GM18867 (cell line): ENCODE measurements at regions not wholly inside any gene's neighbourhood (a gene's known extent, or its start where the extent isn't known, plus 50 kb on each side); places are given as distances from the start of the nearest gene placed in this dataset.
"Not testable (repeated sequence)": the region's sequence is repeated elsewhere in the genome, so short reads cannot be mapped to it uniquely, and the experiment has no call there.

Experiments
- ATAC-seq: cut with Tn5 transposase; IDR thresholded peaks from one replicate; pipeline ENCODE4 v1.9.1; 2021; ENCODE audit warnings: mild to moderate bottlenecking, moderate library complexity; ENCODE audit not compliant: unreplicated experiment

DNA sequence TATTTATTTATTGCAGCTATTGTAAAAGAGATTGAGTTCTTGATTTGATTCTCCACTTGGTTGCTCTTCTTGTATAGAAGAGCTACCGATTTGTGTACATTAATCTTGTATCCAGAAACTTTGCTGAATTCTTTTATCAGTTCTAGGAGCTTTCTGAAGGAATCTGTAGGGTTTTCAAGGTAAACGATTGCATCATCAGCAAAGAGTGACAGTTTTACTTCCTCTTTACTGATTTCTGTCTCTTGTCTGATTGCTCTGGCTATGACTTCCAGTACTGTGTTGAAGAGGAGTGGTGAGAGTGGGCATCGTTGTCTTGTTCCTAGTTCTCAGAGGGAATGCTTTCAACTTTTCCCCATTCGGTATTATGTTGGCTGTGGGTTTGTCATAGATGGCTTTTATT, 103.1 kb downstream of the CAPZA3 start:
- not testable (repeated sequence) for ATAC-seq

DNA sequence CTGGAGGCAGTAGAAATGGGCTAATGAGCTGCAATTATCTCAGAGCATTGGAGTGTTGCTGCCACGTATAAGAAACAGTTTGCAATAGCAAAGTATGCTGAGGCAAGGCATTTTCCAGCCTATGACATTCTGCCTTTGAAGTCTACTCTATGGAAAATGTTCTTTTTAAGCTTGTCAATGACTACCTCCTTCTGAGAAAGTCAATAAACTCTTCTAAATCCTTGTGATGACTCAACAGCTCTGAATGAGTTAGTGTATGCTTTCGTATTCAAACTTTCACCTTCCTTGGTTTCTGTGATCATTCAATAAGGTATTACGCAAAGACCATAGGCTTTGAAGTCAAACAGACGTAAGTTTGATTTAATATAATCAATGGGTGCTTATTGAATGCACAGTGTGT, 111.2 kb downstream of the CAPZA3 start:
- ATAC-seq, result no peak

DNA sequence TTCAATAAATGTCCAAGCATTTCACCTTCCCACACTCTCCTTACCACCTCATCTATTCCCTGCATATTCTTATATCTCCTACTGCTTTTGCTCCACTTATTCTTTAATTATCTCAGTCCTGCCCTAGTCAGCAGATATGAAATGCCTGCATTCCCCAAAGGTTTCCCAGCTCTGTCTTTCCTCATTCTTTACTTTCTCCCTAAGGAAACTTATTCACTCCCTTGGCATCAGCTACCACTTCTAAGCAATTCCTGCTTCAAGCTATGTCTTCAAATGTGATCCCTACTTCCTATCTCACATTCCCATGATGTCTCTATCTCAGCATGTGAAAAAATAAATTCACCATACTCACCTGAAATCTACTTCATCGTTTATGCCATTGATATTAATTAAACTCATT, 111.8 kb downstream of the CAPZA3 start:
- no peak for ATAC-seq

DNA sequence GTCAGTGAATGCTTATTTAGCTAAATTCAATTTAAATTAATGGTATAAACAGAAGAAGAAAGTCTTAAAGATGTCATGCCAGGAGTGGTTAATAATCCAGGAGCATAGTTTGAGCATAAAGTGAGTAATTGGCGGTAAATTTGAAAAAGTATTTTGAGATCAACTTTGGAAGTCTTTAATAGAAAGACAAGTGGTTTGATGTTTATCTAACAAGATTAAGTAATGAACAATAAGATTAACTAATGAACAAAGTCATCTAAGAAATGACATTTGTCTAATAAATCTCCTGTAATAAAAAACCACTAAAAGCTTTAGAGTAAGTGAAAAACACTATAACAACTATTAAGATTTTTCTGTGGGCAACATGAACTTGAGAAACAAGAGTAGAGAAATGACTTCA, 112.8 kb downstream of the CAPZA3 start:
- no peak for ATAC-seq

DNA sequence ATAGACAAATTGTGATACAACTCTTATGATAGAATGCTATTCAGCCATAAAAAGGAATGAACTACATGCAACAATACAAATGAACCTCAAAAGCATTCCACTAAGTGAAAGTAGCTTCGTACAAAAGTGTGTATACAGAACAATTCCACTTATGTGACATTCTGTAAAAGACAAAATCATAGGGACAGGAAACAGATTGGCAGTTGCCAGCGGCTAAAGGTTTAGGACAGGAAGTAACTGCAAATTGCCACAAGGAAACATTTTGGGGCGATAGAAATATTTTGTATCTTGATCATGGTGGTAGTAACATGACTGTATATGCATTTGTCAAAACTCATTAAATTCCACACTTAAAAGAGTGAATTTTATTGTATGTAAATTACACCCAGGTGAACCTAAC, 113.4 kb downstream of the CAPZA3 start:
- ATAC-seq, result no peak

DNA sequence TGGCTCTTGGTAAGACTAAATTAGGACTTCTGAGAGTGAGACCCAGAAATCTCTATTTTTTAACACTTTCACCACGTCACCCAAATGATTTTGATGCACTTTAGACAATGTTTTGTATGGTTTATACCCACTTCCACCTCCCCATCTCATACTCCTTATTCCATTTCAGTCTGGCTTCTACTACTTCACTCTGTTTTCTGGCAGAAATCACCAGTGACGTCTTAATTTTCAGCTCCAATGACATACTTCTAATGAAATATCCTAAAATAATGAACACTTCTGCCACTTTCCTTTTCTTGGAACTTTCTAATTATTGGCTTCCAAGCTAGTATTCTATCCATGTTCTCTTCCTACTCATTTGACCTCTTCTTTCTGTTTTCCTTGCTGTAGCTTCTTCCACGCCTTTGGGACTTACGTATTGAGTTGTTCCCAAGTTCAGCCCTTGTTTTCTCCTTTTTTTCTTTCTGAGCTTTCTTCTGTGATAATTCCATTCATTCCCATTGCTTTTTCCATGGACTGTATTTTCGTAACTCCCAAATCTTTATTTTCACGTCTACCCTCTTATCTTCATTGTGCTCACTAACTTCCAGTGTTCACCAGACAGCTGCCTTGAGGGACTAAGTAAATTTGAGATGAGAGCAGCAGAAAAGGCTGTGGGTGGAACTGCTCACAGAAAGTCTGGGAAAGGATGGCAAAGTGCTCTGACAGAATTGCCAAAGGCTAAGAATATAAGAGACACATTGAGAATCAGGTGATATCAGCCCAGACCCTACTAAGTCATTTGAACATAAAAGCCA, 115.8 kb downstream of the CAPZA3 start:
- no peak for ATAC-seq

DNA sequence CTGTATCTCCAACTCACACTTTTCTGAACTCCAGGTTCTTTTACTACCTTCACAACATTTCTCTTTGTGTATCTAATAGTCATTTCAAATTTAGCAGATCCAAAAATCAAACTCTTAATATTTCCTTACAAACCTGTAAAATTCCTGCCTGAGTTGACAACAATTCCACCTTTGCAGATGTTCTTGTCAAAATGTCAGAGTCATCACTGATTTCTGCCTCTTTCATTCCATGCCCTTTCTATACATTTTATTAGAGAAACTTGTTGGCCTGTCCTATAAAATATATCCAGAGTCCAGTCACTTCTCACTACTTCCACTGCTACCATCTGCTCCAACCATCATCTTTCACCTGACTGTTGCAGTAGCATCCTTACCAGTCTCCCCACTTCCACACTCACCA, 119.7 kb downstream of the CAPZA3 start:
- ATAC-seq, result no peak

DNA sequence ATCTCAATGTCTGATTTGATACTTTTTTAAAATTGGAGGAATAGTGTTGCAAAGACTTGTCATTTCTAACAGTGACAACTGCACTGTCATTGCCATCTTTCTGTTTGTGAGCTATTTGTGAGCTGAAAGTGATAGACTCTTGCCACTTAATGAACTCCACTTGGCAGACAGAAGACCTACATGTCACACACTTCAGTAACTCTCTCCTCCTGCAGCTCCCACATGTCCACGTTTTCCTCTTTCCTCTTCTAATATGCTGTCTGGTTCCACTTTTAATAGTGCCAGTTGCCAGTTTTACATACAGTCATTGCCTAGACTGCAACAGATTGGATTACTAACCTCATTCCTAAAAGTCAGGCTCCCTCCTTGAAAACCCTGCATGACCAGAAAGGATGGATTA, 121.5 kb downstream of the CAPZA3 start:
- no peak for ATAC-seq

DNA sequence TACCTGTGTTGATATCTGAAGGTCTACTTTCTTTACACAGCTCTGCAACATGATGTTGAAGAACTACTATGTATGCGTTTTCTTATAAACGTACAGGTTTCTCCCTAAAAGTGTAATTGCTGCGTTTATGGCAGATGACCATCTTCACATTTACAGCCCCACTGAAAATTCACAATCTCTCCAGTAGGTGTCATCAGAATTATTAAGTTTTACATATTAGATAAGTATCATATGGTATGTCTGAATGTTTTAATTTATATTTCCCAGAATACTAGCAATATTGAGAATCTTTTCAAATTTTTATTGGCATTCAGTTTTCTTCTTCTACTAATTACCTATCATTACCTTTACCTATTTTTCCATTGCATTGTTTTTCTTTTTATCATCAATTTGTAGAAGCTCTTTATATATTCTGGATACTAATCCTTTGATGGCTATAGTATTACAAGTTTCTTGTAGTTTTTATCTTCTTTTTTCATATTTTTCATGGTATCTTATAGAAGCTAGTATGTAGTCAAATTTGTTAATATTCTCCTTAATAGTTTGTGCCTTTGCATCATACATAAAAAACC, 123.5 kb downstream of the CAPZA3 start:
- no peak for ATAC-seq

DNA sequence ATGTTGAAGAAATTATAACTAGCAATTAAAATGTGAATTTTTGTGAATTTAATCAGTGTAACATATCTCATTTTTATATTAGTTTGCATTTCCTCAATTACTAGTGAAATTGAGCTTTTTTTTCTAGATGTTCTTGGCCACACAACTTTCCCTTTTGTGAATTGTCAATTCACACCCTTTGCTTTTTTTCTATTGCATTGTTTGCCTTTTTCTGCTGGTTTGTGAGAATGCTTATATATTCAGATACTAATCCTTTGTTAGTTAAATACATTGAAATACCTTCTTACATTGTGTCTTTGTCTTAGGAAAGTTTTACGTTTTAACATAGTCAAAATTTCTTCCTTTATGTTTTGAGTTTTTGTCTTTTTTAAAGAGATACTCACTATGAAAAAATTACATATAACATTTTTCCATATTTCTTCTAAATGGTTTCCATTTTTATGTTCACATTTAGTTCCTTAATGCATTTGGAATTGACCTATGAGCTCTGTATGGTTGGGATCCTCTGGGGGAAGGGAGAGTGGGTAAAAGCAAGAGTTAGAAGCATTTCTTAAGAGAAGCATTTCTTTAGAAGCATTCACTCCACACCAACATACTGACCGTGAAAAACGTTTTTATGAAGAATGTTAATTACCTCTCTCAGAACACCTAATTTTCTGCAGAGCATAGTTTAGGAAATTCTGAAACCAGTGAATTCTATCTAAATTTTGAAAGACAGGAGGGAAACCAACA, 126.0 kb downstream of the CAPZA3 start:
- no peak for ATAC-seq

DNA sequence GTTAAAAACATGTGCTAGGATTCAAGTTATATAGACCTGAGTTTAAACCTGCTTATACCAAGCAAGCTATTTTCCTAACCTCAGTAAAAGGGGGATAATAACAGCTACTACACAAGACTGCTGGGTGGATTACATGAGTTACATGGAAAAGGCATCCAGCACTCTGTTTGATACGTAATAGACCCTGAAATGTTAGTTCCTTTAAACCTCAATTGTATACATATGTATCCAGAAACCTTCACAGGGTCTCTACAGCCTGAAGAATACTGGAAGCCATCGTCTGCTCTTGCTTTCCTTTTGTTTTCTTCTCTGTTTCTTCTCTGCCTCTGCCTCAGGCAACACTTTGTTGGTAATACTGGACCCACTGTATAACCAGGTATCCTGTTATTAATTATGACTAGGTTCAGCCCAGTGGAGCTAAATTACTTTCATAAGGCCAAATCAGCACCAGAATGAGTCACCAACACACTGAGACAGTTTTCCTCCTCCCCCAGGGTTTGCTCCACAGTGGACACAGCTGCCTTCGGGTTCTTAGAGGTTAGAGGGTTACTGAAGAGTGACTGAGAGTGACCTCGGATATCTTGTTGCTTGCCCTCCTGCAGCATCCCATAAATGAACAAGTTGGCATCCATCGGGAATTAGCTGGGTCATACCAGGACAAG, 127.1 kb downstream of the CAPZA3 start:
- no peak for ATAC-seq

DNA sequence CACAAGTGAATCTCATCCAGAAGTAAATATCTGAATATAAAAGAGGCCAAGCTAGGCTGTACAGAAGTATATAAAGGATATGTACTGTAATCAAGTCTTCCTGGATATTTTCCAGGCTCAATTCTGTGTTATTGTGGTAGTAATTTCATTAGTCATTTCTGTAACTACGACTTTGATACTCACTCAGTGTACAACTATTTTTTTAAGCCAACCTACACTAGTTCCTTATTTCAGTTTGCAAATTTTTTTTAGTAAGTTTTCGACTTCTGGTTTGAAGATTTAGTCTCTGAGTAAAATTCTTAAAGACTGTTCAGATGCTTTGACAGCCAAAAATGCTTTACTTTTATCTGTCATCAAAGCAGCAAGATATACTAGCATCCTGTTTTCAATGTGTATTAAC, 130.8 kb downstream of the CAPZA3 start:
- no peak for ATAC-seq

DNA sequence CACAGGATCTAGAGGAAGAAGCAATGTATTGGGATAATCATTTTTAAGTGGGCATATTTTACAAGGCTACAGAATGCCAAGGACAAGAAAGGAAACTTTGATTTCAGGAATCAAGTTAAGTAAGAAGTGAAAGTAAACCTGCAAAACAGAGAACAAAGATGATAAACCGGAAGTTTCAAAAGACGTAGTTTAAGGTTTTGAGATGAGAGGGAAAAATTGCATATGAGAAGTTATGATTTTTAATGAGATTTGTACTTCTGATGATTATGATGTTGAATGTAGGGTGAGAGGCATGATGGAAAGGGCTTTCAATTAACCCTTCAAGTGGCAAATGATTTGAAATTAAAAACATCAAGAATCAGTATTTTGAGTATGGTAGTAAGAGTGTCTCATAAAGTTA, 134.9 kb downstream of the CAPZA3 start:
- ATAC-seq, result no peak

DNA sequence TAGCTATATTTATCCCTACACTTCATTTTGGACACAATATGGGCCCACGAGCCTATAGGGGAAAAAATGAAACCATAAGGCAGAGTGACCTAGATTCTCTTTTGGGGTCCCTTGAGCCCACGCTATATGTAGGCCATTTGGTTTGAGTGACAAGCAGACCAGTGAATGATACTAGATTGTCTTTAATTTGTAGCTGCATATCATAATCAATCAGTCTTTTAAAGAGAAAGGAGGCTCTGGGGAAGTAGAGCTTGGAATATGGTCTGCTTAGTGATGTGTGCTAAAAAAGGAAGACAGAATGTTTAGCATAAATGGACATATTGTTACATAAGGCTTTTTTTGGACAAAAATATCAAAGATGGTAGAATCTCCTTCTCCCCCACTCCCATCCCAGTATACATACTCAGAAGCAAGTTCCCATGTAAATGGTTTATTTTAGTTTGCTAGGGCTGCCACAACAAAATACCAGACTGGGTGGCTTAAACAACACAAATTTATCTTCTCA, 140.8 kb downstream of the CAPZA3 start:
- ATAC-seq, result no peak

DNA sequence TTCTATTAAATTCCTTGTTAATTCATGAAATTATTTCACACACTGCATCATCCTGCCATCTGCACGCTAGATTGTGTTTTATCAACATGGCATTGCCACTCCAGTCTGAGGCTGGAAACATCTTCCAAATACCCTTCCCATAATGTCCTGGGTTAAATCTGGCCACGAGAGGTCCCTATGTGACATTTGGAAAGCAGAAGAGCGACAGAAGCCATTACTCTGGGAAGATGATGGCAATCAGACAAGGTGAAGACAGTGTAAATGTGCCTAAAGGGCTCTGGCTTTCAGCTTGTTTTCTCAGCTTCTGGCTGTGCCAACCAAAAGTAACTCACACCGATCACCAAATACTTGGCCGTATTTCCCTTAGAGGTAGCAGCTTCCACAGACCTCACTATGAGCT, 144.8 kb downstream of the CAPZA3 start:
- no peak for ATAC-seq

DNA sequence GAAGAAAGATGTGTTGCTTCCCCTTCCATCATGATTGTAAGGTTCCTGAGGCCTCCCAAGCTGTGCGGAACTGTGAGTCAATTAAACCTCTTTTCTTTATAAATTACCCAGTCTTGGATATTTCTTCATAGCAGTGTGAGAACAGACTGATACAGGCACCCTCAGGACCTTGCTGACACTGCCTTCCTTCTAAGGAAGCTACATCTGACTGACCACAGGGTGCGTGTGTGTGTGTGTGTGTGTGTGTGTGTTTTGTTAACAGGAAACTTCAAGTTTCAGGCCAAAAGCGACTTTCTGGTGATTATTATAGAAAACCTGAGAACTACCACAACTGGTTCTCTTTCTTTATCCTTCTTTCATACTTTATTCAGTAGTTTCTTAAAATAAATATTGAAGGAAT, 149.0 kb downstream of the CAPZA3 start:
- no peak for ATAC-seq

DNA sequence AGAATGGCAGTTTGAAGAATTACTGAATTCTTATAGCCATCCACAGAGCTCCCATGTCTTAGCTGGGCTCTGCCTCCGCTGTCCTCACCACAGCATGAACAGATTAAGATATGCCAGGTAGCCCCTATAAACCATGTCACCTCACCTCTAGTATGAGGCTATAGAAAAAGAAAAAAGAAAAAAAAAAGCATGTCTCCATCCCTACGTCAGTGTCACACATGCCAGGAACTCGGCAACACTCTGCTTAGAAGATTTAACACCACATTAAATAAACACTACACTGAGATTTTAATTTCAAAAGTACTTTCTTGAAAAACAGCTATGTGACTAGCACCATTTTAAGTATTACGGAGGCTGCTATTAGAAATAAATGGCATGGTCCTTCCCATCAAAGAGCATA, 149.4 kb downstream of the CAPZA3 start:
- no peak for ATAC-seq

DNA sequence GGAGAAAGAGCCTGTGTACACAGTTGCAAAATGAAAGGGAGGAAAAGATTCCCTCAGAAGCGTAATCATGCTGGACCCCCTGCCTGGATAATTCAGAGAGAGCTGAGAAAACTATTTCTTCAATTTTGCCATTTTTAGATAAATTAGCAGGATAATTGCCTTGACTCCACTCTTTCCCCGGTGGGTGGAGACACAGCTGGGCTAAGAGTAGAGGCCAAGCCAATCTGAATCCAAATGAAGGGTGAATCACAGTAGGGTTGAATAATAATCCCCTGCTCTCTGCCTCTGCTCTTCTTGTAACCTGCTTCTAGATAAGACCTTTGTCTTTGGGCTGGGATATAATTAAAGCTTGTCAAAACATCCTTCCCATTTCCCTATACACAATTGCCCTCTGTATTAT, 150.1 kb downstream of the CAPZA3 start:
- no peak for ATAC-seq

DNA sequence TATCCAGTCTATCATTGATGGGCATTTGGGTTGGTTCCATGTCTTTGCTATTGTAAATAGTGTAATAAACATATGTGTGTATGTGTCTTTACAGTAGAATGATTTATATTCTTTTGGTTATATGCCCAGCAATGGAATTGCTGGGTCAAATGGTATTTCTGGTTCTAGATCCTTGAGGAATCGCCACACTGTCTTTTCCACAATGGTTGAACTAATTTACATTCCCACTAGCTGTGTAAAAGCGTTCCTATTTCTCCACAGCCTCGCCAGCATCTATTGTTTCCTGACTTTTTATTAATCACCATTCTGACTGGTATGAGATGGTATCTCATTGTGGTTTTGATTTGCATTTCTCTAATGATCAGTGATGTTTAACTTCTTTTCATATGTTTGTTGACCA, 152.7 kb downstream of the CAPZA3 start:
- not testable (repeated sequence) for ATAC-seq

DNA sequence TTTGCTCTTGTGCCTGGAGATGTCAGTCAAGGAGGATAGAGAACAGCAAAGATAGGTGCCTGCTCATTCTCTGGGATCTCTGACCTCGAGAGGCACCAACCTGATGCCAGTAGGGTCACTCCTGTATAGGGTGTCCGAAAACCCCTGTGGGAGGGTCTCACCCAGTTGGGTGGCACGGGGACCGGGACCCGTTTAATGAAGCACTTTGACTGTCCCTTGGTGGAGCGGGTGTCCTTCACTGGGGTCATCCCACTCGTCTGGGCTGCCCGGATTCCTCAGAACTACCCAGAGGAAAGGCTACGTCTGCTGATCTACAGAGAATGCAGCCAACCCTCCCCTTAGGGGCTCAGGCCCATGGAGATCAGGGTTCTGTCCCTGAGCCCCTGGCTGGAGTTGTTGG, 157.6 kb downstream of the CAPZA3 start:
- no peak for ATAC-seq

DNA sequence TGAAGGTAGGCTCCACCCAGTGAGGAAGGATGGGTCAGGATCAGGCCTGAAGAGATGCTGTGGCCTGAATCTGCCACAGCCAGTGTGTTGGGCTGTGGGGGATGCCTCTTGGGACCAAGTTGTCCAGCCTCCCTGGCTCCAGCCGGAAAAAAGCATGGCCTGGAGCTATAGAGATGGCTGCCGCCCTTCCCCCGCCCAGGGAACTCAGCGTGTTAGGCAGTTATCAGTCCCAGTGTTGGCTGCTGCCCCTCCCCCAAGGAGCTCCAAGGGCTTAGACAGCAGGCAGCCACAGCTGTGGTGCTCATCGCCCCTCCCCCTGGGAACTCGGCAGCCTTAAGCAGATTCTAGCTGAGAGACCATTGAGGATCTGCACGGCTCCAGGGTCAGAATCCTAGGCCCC, 158.0 kb downstream of the CAPZA3 start:
- ATAC-seq, result no peak

DNA sequence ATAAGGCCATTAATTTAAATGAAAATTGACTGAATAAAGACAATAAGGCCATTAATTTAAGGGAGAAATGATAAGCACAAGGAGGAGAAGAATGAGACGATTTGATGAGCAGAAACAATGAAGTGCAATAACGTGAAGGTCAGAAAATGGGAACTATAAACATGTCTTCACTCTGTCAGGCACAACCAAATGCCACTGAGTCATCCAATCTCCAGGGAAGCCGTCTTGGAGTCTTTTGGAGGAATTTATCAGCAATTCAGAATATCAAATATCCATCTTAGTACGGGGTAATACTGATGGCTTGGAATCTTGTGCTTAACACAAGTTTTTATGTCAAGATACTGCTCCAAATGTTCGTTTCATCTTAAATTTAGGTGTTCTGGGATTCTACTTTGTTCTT, 159.9 kb downstream of the CAPZA3 start:
- ATAC-seq, result no peak
